Endothelial cell of umbilical vein (primary cell): ENCODE measurements at regions not wholly inside any gene's neighbourhood (a gene's known extent, or its start where the extent isn't known, plus 50 kb on each side); places are given as distances from the start of the nearest gene placed in this dataset.

Experiments
- BruUV-seq: library from RNA; stranded (reverse); fragments of 400-500 nt; replicated peaks from 2 replicates; lab custom pipeline; 2021; lab: Mats Ljungman, UMichigan
- CTCF ChIA-PET: fragments of 300-600, 350-600 bp; sonication (Branson Sonifier 250); formaldehyde crosslinking; loops from one replicate; lab custom pipeline; 2021; ENCODE audit warnings: antibody characterized with exemption, inconsistent platforms; lab: Charles Lee
- POLR2A ChIA-PET: fragments of 300-600, 350-600 bp; sonication (Branson Sonifier 250); formaldehyde crosslinking; loops from one replicate; lab custom pipeline; 2021; ENCODE audit warnings: antibody characterized with exemption, inconsistent platforms; lab: Charles Lee
- DNase-seq: peaks from one replicate; pipeline ENCODE4 v3.0.0-alpha.2; 2011; ENCODE audit warnings: low read depth, low spot score
- FAIRE-seq: peaks from 2 replicates; lab custom pipeline; 2011; peaks lifted over from hg19 to GRCh38; lab: Jason Lieb, UNC
- H2AFZ ChIP-seq: 2 replicates; pipeline ENCODE4 v1.6.0; 2012; ENCODE audit warnings: low read depth, low read length, control low read depth, inconsistent platforms
- H3K27ac ChIP-seq: 2 replicates; pipeline ENCODE4 v1.5.1; 2011; ENCODE audit warnings: low read depth, mild to moderate bottlenecking, control low read depth, low read length, moderate library complexity; ENCODE audit not compliant: insufficient read depth
- H3K27me3 ChIP-seq, 2 experiments: 2 replicates each; pipeline versions ENCODE4 v1.6.0 to v1.6.1; 2011; ENCODE audit warnings: low read length in 2 of 2, mixed read lengths in 1 of 2; ENCODE audit not compliant: control insufficient read depth in 2 of 2, insufficient read depth in 2 of 2
- H3K36me3 ChIP-seq, 2 experiments: 2 replicates in 1 of 2; 3 replicates in 1 of 2; pipeline ENCODE4 v1.5.1; 2011; ENCODE audit warnings: low read length in 2 of 2, mild to moderate bottlenecking in 1 of 2, moderate library complexity in 1 of 2; ENCODE audit not compliant: control insufficient read depth in 2 of 2, insufficient read depth in 2 of 2; ENCODE audit errors: extremely low read depth in 1 of 2
- H3K4me1 ChIP-seq: 3 replicates; pipeline ENCODE4 v1.5.1; 2011; ENCODE audit warnings: mild to moderate bottlenecking, low read length; ENCODE audit not compliant: control insufficient read depth, insufficient read depth; ENCODE audit errors: extremely low read depth
- H3K4me2 ChIP-seq: 2 replicates; pipeline ENCODE4 v1.6.1; 2011; ENCODE audit warnings: low read length, control low read depth, mixed read lengths; ENCODE audit not compliant: insufficient read depth
- H3K4me3 ChIP-seq, 3 experiments: fragments of 200-600 bp in 1 of 3; sonication (generic), shearing (Covaris generic) in 1 of 3; replicated peaks in 1 of 3; 2 replicates each; pipeline ENCODE4 v1.5.1; 2011 to 2016; ENCODE audit warnings: control low read depth in 3 of 3, low read length in 3 of 3, mild to moderate bottlenecking in 2 of 3, inconsistent platforms in 1 of 3, low read depth in 1 of 3, moderate library complexity in 1 of 3; ENCODE audit not compliant: insufficient read depth in 1 of 3
- H3K79me2 ChIP-seq: 2 replicates; pipeline ENCODE4 v1.6.0; 2012; ENCODE audit warnings: low read length, inconsistent platforms; ENCODE audit not compliant: control insufficient read depth, insufficient read depth
- H3K9ac ChIP-seq: replicated peaks from 2 replicates; pipeline ENCODE3; 2011; ENCODE audit warnings: low read length, control low read depth; ENCODE audit not compliant: insufficient read depth; ENCODE audit errors: extremely low read depth
- H3K9me1 ChIP-seq: replicated peaks from 3 replicates; pipeline ENCODE4 v1.6.0; 2011; ENCODE audit warnings: mild to moderate bottlenecking, low read length; ENCODE audit not compliant: control insufficient read depth, insufficient read depth; ENCODE audit errors: extremely low read depth
- H3K9me3 ChIP-seq: replicated peaks from 2 replicates; pipeline ENCODE4 v1.5.1; 2012; ENCODE audit warnings: low read length, inconsistent platforms; ENCODE audit not compliant: control insufficient read depth, insufficient read depth
- H4K20me1 ChIP-seq: replicated peaks from 2 replicates; pipeline ENCODE3; 2011; ENCODE audit warnings: mild to moderate bottlenecking, low read length; ENCODE audit not compliant: control insufficient read depth, insufficient read depth; ENCODE audit errors: extremely low read depth
- EZH2 ChIP-seq: IDR thresholded peaks from 2 replicates; pipeline ENCODE4 v1.6.1; 2012; ENCODE audit warnings: borderline replicate concordance, low read depth, mild to moderate bottlenecking, moderate library complexity, low read length, inconsistent platforms; ENCODE audit not compliant: severe bottlenecking
- FOS ChIP-seq: IDR thresholded peaks from 2 replicates; pipeline ENCODE4 v1.6.1; 2011; ENCODE audit warnings: mild to moderate bottlenecking, low read length, moderate library complexity, borderline replicate concordance; ENCODE audit not compliant: insufficient read depth
- GATA2 ChIP-seq: IDR thresholded peaks from 2 replicates; pipeline ENCODE4 v1.7.0; 2011; ENCODE audit warnings: low read depth, mild to moderate bottlenecking, moderate library complexity, mixed read lengths, low read length; ENCODE audit not compliant: insufficient read length, insufficient read depth
- JUN ChIP-seq: IDR thresholded peaks from 2 replicates; pipeline ENCODE4 v1.6.1; 2011; ENCODE audit warnings: borderline replicate concordance, low read depth; ENCODE audit not compliant: insufficient read length, insufficient read depth
- MAX ChIP-seq: IDR thresholded peaks from 2 replicates; pipeline ENCODE4 v1.6.1; 2011; ENCODE audit not compliant: insufficient read depth, insufficient read length
- MYC ChIP-seq: IDR thresholded peaks from one replicate; pipeline ENCODE4 v1.6.1; 2011; ENCODE audit warnings: mild to moderate bottlenecking, low read depth, low read length
- POLR2A ChIP-seq: IDR thresholded peaks from 2 replicates; pipeline ENCODE4 v1.6.1; 2012; ENCODE audit warnings: low read depth, mild to moderate bottlenecking, control low read depth, low read length
- POLR2AphosphoS5 ChIP-seq: IDR thresholded peaks from 2 replicates; pipeline ENCODE4 v1.6.1; 2012; ENCODE audit warnings: low read depth, mild to moderate bottlenecking, control low read depth, low read length, moderate library complexity; ENCODE audit not compliant: insufficient read depth
- dilution Hi-C: fragments of 300-500 bp; cut with MboI; formaldehyde crosslinking; loops from one replicate; pipeline ENCODE4 v1.15.0; 2019; ENCODE audit warnings: low sequenced_read_pairs; ENCODE audit not compliant: extremely low pct_ligation_motif_present
- intact Hi-C: fragments of 100-400 bp; cut with micrococcal nuclease; formaldehyde crosslinking; loops from one replicate; pipeline ENCODE4 v1.10.0; 2022
- TF ChIP-seq, protein P1 (sequence below), 2 donors: IDR thresholded peaks; 1 replicate in 1 of 2; 2 replicates in 1 of 2; pipeline ENCODE4 v1.5.1; 2011; ENCODE audit warnings: low read length in 2 of 2, mild to moderate bottlenecking in 2 of 2, moderate library complexity in 2 of 2, control low read depth in 1 of 2, inconsistent platforms in 1 of 2, low read depth in 1 of 2; ENCODE audit not compliant: insufficient read depth in 1 of 2; ENCODE audit errors: extremely low read depth in 1 of 2

- Histone ChIP-seq H3K79me2 (no peaks in the 10 kb centered on the region), H2AFZ (no peak overlapping the region), H4K20me1 (no peaks in the 10 kb centered on the region), H3K4me3 (no peak overlapping the region), H3K9me1 (no peaks in the 10 kb centered on the region), H3K4me2 (no peak overlapping the region), H3K27me3 (no peaks in the 10 kb centered on the region), H3K4me1 (no peaks in the 10 kb centered on the region), H3K9ac (no peak overlapping the region), H3K9me3 (peaks cover 3% of the 10 kb centered on the region), H3K27ac (no peak overlapping the region), H3K36me3 (no peaks in the 10 kb centered on the region)
- dilution Hi-C loops, result no loop called here
- ChIA-PET CTCF (no interaction called here), POLR2A (no interaction called here)
- FAIRE-seq (no peak), DNase-seq (no peak)
- intact Hi-C loops, result no loop called here
- BruUV-seq, result no TSS peak
- TF ChIP-seq POLR2A, result no peak
- TF ChIP-seq GATA2, result no peak
- TF ChIP-seq, protein P1, sequence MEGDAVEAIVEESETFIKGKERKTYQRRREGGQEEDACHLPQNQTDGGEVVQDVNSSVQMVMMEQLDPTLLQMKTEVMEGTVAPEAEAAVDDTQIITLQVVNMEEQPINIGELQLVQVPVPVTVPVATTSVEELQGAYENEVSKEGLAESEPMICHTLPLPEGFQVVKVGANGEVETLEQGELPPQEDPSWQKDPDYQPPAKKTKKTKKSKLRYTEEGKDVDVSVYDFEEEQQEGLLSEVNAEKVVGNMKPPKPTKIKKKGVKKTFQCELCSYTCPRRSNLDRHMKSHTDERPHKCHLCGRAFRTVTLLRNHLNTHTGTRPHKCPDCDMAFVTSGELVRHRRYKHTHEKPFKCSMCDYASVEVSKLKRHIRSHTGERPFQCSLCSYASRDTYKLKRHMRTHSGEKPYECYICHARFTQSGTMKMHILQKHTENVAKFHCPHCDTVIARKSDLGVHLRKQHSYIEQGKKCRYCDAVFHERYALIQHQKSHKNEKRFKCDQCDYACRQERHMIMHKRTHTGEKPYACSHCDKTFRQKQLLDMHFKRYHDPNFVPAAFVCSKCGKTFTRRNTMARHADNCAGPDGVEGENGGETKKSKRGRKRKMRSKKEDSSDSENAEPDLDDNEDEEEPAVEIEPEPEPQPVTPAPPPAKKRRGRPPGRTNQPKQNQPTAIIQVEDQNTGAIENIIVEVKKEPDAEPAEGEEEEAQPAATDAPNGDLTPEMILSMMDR (IDR thresholded peaks at IDR 0.05; ENCODE audit: extremely low read depth in 1 of 2, insufficient read depth in 1 of 2, low read depth in 1 of 2, low read length in 2 of 2), result no peak
- TF ChIP-seq FOS, result no peak
- TF ChIP-seq JUN, result no peak
- no peak for TF ChIP-seq POLR2AphosphoS5
- TF ChIP-seq MYC, result no peak
- TF ChIP-seq EZH2, result no peak
- TF ChIP-seq MAX, result no peak
Measured at GRCh38 chr5:114910727-114911126, 259.0 kb downstream of the TRIM36 start.
